ENCODE measurements at regions not wholly inside any gene's neighbourhood (a gene's known extent, or its start where the extent isn't known, plus 50 kb on each side); places are given as distances from the start of the nearest gene placed in this dataset.
"Not testable (repeated sequence)": the region's sequence is repeated elsewhere in the genome, so short reads cannot be mapped to it uniquely, and the experiment has no call there.

DNA sequence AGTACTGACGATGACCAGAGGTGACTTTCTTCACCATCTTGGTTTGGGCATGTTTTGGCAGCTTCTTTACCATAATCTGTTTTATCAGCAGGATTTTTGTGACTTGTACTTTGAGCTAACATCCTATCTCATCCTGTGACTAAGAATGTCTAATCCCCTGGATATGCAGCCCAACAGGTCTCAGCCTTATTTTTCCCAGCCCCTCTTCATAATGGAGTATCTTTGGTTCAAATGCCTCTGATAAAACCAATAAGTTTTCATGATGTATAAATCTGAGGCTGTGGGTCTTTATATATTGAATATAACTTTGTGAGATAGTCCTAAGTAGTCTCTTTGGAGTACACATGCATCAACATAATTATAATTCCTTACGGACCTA is 186.9 kb upstream of the WSB1 start:
- TF ChIP-seq, protein P1, sequence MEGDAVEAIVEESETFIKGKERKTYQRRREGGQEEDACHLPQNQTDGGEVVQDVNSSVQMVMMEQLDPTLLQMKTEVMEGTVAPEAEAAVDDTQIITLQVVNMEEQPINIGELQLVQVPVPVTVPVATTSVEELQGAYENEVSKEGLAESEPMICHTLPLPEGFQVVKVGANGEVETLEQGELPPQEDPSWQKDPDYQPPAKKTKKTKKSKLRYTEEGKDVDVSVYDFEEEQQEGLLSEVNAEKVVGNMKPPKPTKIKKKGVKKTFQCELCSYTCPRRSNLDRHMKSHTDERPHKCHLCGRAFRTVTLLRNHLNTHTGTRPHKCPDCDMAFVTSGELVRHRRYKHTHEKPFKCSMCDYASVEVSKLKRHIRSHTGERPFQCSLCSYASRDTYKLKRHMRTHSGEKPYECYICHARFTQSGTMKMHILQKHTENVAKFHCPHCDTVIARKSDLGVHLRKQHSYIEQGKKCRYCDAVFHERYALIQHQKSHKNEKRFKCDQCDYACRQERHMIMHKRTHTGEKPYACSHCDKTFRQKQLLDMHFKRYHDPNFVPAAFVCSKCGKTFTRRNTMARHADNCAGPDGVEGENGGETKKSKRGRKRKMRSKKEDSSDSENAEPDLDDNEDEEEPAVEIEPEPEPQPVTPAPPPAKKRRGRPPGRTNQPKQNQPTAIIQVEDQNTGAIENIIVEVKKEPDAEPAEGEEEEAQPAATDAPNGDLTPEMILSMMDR (optimal IDR thresholded peaks at IDR 0.05 in 1 of 3, IDR thresholded peaks at IDR 0.05 in 1 of 3, conservative IDR thresholded peaks at IDR 0.05 in 1 of 3; ENCODE audit: extremely low read depth in 1 of 3, insufficient read depth in 2 of 3, low read length in 3 of 3), result no peak
- no peak overlapping the region for H3K27ac ChIP-seq (ENCODE audit: control insufficient read depth, insufficient read depth, low read length)
- no peaks in the 10 kb centered on the region for H3K27me3 ChIP-seq (ENCODE audit: control insufficient read depth, extremely low read depth, insufficient read depth, low read length)
- no peaks in the 10 kb centered on the region for H3K4me1 ChIP-seq (ENCODE audit: control insufficient read depth, extremely low read depth, insufficient read depth, low read length)
- H3K79me2 ChIP-seq (ENCODE audit: control insufficient read depth, insufficient read depth, low read length), result no peaks in the 10 kb centered on the region
- no peaks in the 10 kb centered on the region for H3K9me1 ChIP-seq (ENCODE audit: control insufficient read depth, extremely low read depth, insufficient read depth, low read length)
- dilution Hi-C loops (cut with MboI; ENCODE audit: extremely low pct_ligation_motif_present, low sequenced_read_pairs), result no loop called here
- no peak overlapping the region for H3K9ac ChIP-seq (ENCODE audit: control insufficient read depth, extremely low read depth, insufficient read depth, low read length)
- FAIRE-seq (no peak), DNase-seq (ENCODE audit: low read depth, low spot score) (no peak)
- H4K20me1 ChIP-seq (ENCODE audit: control insufficient read depth, extremely low read depth, insufficient read depth, low read length), result no peaks in the 10 kb centered on the region
- no peaks in the 10 kb centered on the region for H3K36me3 ChIP-seq (ENCODE audit: control insufficient read depth in 2 of 2, extremely low read depth in 1 of 2, insufficient read depth in 2 of 2, low read length in 2 of 2)
- no peak overlapping the region for H3K4me2 ChIP-seq (ENCODE audit: control insufficient read depth, extremely low read depth, insufficient read depth, low read depth, low read length)
- no peaks in the 10 kb centered on the region for H3K9me3 ChIP-seq (ENCODE audit: control insufficient read depth, low read depth, low read length)
- H3K4me3 ChIP-seq (ENCODE audit: control insufficient read depth in 2 of 3, extremely low read depth in 1 of 3, insufficient read depth in 2 of 3, low read depth in 1 of 3, low read length in 3 of 3), result no peak overlapping the region
- H2AFZ ChIP-seq (ENCODE audit: control insufficient read depth, low read length), result no peak overlapping the region

DNA sequence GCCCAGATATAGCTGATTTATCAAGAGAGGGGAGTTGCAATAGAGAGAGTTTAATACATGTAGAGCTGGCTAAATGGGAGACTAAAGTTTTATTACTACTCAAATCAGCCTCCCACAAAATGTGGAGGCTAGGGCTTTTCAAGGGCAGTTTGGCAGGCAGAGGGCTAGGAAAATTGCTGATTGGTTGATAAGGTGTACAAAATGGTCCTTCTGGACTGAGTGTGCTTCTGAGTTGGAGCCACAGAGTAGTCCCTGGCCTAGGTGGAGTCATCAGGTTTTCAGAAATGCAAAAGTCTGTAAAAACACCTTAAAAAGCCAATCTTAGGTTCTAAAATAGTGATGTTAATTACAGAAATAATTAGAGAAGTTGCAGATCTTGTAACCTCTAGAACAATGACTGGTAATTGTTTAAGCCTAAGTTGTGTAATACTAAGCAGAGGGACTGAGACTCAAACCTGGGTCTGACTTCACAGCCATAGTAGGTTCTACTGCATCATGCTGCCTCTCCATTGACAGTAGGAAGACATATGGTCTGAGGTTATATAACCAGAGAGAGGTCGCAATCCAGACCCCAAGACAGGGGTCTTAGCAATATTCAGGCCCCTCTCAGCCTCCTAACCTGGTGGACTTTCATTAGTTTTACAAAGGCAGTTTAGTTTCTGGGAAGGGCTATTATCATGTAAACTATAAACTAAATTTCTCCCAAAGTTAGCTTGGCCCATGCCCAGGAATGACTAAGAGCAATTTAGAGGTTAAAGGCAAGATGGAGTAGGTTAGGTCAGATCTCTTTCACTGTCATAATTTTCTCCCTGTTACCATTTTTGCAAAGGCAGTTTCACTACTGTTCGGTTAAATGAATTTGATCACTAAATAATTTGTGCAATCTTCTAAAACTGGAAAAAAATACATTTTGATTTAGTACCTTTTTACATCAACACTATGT is 186.3 kb upstream of the WSB1 start:
- H3K27ac ChIP-seq (ENCODE audit: control insufficient read depth, insufficient read depth, low read length); DNase-seq (ENCODE audit: low read depth, low spot score); H3K9ac ChIP-seq (ENCODE audit: control insufficient read depth, extremely low read depth, insufficient read depth, low read length); H3K36me3 ChIP-seq (ENCODE audit: control insufficient read depth in 2 of 2, extremely low read depth in 1 of 2, insufficient read depth in 2 of 2, low read length in 2 of 2); H4K20me1 ChIP-seq (ENCODE audit: control insufficient read depth, extremely low read depth, insufficient read depth, low read length); H3K9me1 ChIP-seq (ENCODE audit: control insufficient read depth, extremely low read depth, insufficient read depth, low read length); H3K79me2 ChIP-seq (ENCODE audit: control insufficient read depth, insufficient read depth, low read length); H3K9me3 ChIP-seq (ENCODE audit: control insufficient read depth, low read depth, low read length); dilution Hi-C loops (cut with MboI; ENCODE audit: extremely low pct_ligation_motif_present, low sequenced_read_pairs); FAIRE-seq; H3K4me2 ChIP-seq (ENCODE audit: control insufficient read depth, extremely low read depth, insufficient read depth, low read depth, low read length); H3K4me3 ChIP-seq (ENCODE audit: control insufficient read depth in 2 of 3, extremely low read depth in 1 of 3, insufficient read depth in 2 of 3, low read depth in 1 of 3, low read length in 3 of 3); H3K27me3 ChIP-seq (ENCODE audit: control insufficient read depth, extremely low read depth, insufficient read depth, low read length); H3K4me1 ChIP-seq (ENCODE audit: control insufficient read depth, extremely low read depth, insufficient read depth, low read length); H2AFZ ChIP-seq (ENCODE audit: control insufficient read depth, low read length): not testable (repeated sequence)

DNA sequence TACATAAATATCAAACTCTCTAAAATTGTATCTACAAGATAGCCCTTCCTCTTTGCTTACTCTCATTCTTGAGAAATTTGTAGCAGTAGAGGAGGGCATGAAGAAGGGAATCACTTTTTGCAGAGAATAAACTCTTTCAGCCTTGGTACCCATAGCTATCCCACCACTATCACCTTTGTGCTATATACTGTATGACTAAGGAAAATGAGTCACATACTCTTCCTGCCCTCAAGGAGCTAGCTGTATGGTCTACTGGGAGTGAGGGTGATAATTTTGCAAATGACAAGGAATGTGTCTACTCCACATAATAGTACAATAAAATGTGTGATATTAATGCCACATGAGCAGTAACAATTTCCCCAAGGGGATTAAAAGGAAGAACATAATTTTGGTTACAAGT is 184.6 kb upstream of the WSB1 start:
- FAIRE-seq (no peak), DNase-seq (ENCODE audit: low read depth, low spot score) (no peak)
- Histone ChIP-seq H3K9ac (ENCODE audit: control insufficient read depth, extremely low read depth, insufficient read depth, low read length) (no peak overlapping the region), H3K36me3 (ENCODE audit: control insufficient read depth in 2 of 2, extremely low read depth in 1 of 2, insufficient read depth in 2 of 2, low read length in 2 of 2) (no peaks in the 10 kb centered on the region), H3K4me2 (ENCODE audit: control insufficient read depth, extremely low read depth, insufficient read depth, low read depth, low read length) (no peak overlapping the region), H3K27me3 (ENCODE audit: control insufficient read depth, extremely low read depth, insufficient read depth, low read length) (no peaks in the 10 kb centered on the region), H3K27ac (ENCODE audit: control insufficient read depth, insufficient read depth, low read length) (no peak overlapping the region), H3K79me2 (ENCODE audit: control insufficient read depth, insufficient read depth, low read length) (no peaks in the 10 kb centered on the region), H3K9me3 (ENCODE audit: control insufficient read depth, low read depth, low read length) (no peaks in the 10 kb centered on the region), H3K9me1 (ENCODE audit: control insufficient read depth, extremely low read depth, insufficient read depth, low read length) (no peaks in the 10 kb centered on the region), H3K4me1 (ENCODE audit: control insufficient read depth, extremely low read depth, insufficient read depth, low read length) (no peaks in the 10 kb centered on the region), H3K4me3 (ENCODE audit: control insufficient read depth in 2 of 3, extremely low read depth in 1 of 3, insufficient read depth in 2 of 3, low read depth in 1 of 3, low read length in 3 of 3) (no peak overlapping the region), H2AFZ (ENCODE audit: control insufficient read depth, low read length) (no peak overlapping the region), H4K20me1 (ENCODE audit: control insufficient read depth, extremely low read depth, insufficient read depth, low read length) (no peaks in the 10 kb centered on the region)
- TF ChIP-seq, protein P1 (optimal IDR thresholded peaks at IDR 0.05 in 1 of 3, IDR thresholded peaks at IDR 0.05 in 1 of 3, conservative IDR thresholded peaks at IDR 0.05 in 1 of 3; ENCODE audit: extremely low read depth in 1 of 3, insufficient read depth in 2 of 3, low read length in 3 of 3), result no peak
- no peak for TF ChIP-seq EZH2 (IDR thresholded peaks at IDR 0.05; ENCODE audit: low read length)
- dilution Hi-C loops (cut with MboI; ENCODE audit: extremely low pct_ligation_motif_present, low sequenced_read_pairs), result no loop called here

All from keratinocyte (primary cell).